GM06990 (cell line): ENCODE measurements at regions not wholly inside any gene's neighbourhood (a gene's known extent, or its start where the extent isn't known, plus 50 kb on each side); places are given as distances from the start of the nearest gene placed in this dataset.

Experiments used
- DNase-seq: peaks from one replicate; pipeline ENCODE4 v3.0.0-alpha.2; 2011; ENCODE audit not compliant: insufficient read length; ENCODE audit errors: extremely low read depth
- H3K27me3 ChIP-seq: replicated peaks from 2 replicates; pipeline ENCODE4 v1.6.0; 2011; ENCODE audit warnings: low read length; ENCODE audit not compliant: control insufficient read depth, insufficient read depth
- H3K36me3 ChIP-seq: 2 replicates; pipeline ENCODE4 v1.5.1; 2011; ENCODE audit warnings: low read length; ENCODE audit not compliant: control insufficient read depth, insufficient read depth
- H3K4me3 ChIP-seq: replicated peaks from 2 replicates; pipeline ENCODE4 v1.5.1; 2011; ENCODE audit warnings: low read depth, mild to moderate bottlenecking, control low read depth, low read length
- TF ChIP-seq, protein P1 (sequence below): IDR thresholded peaks from 2 replicates; pipeline ENCODE4 v1.5.1; 2011; ENCODE audit warnings: low read length, control low read depth, mild to moderate bottlenecking, inconsistent platforms; ENCODE audit not compliant: insufficient read depth, poor library complexity, severe bottlenecking

GRCh38 chr2:67277450-67277849 lies 119.7 kb upstream of the ETAA1 start:
- Histone ChIP-seq H3K36me3 (no peaks in the 10 kb centered on the region), H3K4me3 (no peak overlapping the region), H3K27me3 (no peaks in the 10 kb centered on the region)
- DNase-seq: no peak
- TF ChIP-seq, protein P1, sequence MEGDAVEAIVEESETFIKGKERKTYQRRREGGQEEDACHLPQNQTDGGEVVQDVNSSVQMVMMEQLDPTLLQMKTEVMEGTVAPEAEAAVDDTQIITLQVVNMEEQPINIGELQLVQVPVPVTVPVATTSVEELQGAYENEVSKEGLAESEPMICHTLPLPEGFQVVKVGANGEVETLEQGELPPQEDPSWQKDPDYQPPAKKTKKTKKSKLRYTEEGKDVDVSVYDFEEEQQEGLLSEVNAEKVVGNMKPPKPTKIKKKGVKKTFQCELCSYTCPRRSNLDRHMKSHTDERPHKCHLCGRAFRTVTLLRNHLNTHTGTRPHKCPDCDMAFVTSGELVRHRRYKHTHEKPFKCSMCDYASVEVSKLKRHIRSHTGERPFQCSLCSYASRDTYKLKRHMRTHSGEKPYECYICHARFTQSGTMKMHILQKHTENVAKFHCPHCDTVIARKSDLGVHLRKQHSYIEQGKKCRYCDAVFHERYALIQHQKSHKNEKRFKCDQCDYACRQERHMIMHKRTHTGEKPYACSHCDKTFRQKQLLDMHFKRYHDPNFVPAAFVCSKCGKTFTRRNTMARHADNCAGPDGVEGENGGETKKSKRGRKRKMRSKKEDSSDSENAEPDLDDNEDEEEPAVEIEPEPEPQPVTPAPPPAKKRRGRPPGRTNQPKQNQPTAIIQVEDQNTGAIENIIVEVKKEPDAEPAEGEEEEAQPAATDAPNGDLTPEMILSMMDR: no peak

- H3K27me3 ChIP-seq: no peaks in the 10 kb centered on the region
- no peak overlapping the region for H3K4me3 ChIP-seq
- no peaks in the 10 kb centered on the region for H3K36me3 ChIP-seq
- TF ChIP-seq, protein P1: no peak
- DNase-seq: no peak
Observed at GRCh38 chr2:67281101-67281500, 116.0 kb upstream of the ETAA1 start.

DNA sequence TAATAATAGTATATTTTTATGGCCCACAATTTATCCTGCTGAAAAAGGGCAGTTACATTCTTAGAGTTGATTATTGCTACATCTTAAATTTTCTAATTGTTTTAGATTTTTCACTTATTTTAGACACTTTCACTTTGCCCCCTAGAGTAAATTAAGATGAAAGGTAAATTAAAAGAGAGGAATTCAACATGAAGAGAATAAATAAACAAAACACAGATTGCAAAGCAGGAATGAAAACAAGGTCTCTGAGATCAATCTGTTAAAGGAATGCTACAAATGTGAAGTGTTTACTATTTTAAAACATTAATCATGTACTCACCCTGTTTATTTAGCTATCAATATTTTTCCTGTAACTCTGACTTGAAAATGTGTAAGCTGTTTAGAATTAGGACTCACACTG lies 113.5 kb upstream of the ETAA1 start:
- TF ChIP-seq, protein P1: no peak
- no peak overlapping the region for H3K4me3 ChIP-seq
- no peaks in the 10 kb centered on the region for H3K36me3 ChIP-seq
- no peak for DNase-seq
- no peaks in the 10 kb centered on the region for H3K27me3 ChIP-seq

DNA sequence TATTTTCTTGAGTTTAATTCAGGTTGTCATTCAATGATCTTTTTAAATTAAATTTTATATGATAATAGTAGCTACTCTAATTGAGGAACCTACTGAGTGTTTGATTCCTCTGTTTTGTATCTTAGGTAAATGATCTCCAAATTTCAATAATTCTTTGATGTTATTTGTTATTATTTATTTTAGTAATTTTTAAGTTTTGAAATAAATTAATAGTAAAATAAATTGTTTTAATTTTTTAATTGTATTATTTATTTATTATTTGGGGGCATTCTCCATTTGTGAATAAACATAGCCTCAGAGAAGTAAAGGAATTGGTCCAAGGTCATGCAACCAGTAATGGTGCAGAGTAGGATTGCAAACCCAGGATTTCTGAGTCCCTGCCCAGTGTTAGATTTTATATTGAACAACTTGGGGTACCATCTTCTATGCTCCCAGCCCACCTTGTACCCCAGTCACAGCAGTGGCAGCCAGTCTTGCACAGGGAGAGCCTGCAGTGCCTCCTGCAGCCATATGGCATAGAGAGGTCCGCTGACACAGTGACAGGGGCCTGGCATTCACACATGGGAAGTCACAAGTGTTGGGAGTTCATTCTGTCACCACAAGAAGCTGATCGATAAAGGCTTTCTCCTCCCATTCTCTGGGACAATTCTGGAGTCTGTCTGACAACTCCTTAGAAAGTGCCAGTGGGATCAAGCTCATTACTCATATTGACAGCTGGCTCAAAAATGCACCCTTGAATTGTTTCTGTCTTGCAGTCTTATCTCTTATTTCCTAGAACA lies 110.0 kb upstream of the ETAA1 start:
- DNase-seq: no peak
- Histone ChIP-seq H3K36me3 (no peaks in the 10 kb centered on the region), H3K27me3 (no peaks in the 10 kb centered on the region), H3K4me3 (no peak overlapping the region)
- TF ChIP-seq, protein P1: no peak

DNA sequence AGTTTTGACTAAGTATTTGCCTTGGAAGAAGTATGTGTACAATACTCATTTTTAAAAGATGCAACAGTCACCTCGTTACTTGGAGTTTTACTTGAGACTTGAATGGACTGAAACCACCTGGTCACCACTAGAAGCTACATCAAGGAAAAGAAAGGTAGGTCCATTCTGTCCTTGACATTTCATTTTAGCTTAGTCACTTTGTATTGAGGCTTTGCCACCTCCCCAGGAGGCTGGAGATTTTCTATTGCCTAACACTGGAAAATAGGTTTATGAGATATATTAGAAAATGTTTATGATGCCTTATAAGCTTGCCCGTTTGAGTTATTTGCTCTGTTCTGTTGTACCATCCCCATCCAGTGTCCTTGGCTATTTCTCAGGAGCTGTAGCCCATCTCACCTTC lies 107.9 kb upstream of the ETAA1 start:
- H3K36me3 ChIP-seq: no peaks in the 10 kb centered on the region
- H3K4me3 ChIP-seq: no peak overlapping the region
- DNase-seq: no peak
- TF ChIP-seq, protein P1: no peak
- no peaks in the 10 kb centered on the region for H3K27me3 ChIP-seq
